ENCODE measurements at regions not wholly inside any gene's neighbourhood (a gene's known extent, or its start where the extent isn't known, plus 50 kb on each side); places are given as distances from the start of the nearest gene placed in this dataset.

DNA sequence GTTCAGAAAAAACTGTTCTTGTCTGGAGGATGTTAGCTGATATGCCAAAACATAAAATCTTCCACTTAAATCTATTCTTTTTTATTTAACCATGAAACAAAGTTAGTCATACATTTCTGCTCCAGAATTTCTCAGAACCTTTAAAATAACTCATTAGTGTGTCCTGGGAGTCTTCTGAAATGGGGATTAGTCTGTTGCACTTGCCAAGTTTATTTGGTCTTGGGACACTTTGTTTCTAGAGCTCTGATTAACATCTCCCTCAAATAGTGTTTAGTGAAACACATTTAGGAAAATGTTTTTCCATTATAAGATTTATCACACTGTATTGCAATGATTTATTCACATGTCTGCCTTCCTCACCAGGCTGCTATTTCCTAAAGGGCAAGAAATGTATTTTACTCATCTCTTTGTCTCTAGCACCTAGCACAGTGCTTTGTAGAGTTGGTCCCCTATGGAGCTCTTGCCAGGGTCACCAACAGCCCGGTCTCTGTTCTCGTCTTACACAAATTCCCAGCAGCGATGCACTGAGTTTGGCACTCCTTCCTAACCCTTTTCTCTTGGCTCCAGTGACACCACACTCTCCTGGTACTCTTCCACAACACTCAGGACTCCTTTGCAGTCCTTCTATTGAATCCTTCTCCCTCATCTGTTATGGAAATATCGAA, 189.2 kb downstream of the CSNK2A3 start:
- Histone ChIP-seq H3K79me2 (no peaks in the 10 kb centered on the region), H3K4me3 (ENCODE audit: low read depth, low read length) (no peak overlapping the region), H3K27ac (no peak overlapping the region), H3K27me3 (ENCODE audit: control insufficient read depth, insufficient read depth, low read length) (no peaks in the 10 kb centered on the region), H3K9me3 (ENCODE audit: control insufficient read depth, low read length) (no peaks in the 10 kb centered on the region), H3K9ac (no peak overlapping the region), H3K4me1 (no peaks in the 10 kb centered on the region), H3K36me3 (ENCODE audit: control insufficient read depth, insufficient read depth, low read length) (no peaks in the 10 kb centered on the region), H3K4me2 (ENCODE audit: low read length) (no peak overlapping the region), H2AFZ (no peak overlapping the region)
- TF ChIP-seq, protein P1, sequence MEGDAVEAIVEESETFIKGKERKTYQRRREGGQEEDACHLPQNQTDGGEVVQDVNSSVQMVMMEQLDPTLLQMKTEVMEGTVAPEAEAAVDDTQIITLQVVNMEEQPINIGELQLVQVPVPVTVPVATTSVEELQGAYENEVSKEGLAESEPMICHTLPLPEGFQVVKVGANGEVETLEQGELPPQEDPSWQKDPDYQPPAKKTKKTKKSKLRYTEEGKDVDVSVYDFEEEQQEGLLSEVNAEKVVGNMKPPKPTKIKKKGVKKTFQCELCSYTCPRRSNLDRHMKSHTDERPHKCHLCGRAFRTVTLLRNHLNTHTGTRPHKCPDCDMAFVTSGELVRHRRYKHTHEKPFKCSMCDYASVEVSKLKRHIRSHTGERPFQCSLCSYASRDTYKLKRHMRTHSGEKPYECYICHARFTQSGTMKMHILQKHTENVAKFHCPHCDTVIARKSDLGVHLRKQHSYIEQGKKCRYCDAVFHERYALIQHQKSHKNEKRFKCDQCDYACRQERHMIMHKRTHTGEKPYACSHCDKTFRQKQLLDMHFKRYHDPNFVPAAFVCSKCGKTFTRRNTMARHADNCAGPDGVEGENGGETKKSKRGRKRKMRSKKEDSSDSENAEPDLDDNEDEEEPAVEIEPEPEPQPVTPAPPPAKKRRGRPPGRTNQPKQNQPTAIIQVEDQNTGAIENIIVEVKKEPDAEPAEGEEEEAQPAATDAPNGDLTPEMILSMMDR (IDR thresholded peaks at IDR 0.05) = no peak

DNA sequence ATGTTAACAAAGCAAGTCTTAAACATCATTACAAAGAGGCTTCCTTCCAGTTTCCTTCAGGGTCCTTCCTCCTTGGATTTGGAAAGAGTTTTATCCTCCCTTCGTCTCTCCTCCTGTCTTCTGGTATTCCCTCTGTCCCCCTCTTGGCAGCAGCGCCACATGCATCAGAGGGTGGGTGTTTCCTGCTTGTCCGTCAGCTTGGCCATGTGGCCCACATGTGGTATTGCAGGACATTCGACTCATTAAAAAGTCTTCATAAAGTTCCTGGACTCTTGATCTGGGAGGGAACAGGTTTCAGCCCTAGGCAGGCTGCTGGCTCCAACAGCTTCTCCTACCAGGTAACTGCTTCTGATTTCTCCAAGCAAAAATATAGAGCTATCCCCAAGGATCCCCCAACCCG, 189.8 kb downstream of the CSNK2A3 start:
- Histone ChIP-seq H3K9ac (no peak overlapping the region), H3K36me3 (ENCODE audit: control insufficient read depth, insufficient read depth, low read length) (no peaks in the 10 kb centered on the region), H3K4me2 (ENCODE audit: low read length) (no peak overlapping the region), H3K9me3 (ENCODE audit: control insufficient read depth, low read length) (no peaks in the 10 kb centered on the region), H3K79me2 (no peaks in the 10 kb centered on the region), H3K27ac (no peak overlapping the region), H3K27me3 (ENCODE audit: control insufficient read depth, insufficient read depth, low read length) (no peaks in the 10 kb centered on the region), H3K4me1 (no peaks in the 10 kb centered on the region), H3K4me3 (ENCODE audit: low read depth, low read length) (no peak overlapping the region), H2AFZ (no peak overlapping the region)
- TF ChIP-seq, protein P1 (IDR thresholded peaks at IDR 0.05) = no peak

DNA sequence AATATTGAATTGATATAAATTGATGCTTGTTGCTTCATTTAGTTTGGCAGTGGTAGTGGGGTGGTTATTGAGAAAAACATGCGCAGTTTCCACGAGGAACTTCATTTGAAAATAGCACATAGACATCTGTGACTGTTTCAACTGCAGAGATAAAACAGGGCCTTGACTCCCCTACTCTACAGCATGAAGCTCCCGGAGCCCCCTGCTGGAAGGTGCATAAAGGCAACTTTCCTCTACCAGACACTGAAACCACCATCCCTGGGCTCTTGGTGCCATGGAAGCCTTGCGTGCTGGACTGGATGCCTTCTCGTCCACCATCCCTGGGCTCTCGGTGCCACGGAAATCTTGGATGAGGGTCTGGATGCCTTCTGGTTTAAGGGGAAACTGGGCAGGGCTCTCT, 195.9 kb downstream of the CSNK2A3 start:
- Histone ChIP-seq H3K36me3 (ENCODE audit: control insufficient read depth, insufficient read depth, low read length) (no peaks in the 10 kb centered on the region), H3K4me3 (ENCODE audit: low read depth, low read length) (no peak overlapping the region), H3K9me3 (ENCODE audit: control insufficient read depth, low read length) (no peaks in the 10 kb centered on the region), H3K4me2 (ENCODE audit: low read length) (no peak overlapping the region), H3K9ac (no peak overlapping the region), H3K79me2 (no peaks in the 10 kb centered on the region), H3K27me3 (ENCODE audit: control insufficient read depth, insufficient read depth, low read length) (no peaks in the 10 kb centered on the region), H2AFZ (no peak overlapping the region), H3K27ac (no peak overlapping the region), H3K4me1 (no peaks in the 10 kb centered on the region)
- TF ChIP-seq, protein P1 (IDR thresholded peaks at IDR 0.05) = peak; percentile 34

DNA sequence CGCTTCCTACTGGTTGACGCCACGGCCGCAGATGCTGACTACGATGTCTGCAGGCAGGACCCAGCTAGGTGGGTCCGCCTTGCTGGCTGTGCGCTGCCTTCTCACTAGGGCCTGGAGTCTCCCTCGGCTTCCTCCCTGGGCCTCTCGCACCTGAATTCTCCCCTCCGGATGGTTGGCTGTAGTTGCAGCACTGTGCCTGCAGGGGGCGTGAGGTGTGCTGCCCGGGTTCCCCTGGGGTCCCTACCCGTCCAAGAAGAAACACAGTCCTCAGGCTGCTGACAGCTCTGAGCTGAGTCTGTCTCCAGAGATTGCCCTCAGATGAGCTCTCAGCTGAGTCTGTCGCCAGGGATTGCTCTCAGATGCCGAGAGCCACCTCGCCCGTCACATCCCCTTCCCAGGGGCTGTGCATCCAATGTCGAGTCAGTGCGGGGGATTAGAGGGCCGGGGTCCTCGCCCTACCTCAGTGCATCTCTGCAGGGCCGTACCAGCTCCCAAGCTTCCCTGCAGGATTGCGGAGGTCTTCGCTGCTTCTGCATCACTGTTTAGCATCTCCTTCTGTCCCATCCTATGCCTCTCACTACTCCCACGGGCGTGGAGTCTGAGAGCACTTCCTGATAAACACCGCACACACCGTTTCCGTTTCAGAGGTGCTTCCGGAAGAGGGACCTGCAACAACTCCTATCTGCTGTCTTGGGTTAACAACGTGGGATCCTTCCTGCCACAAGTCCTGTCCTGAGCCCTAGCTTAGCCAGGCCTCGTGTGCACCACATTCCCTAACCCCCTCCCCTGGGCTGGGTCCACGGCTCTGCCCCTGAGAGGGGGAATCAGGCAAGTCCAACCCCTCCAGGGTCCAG, 196.9 kb downstream of the CSNK2A3 start:
- Histone ChIP-seq H2AFZ (no peak overlapping the region), H3K27ac (no peak overlapping the region), H3K9me3 (ENCODE audit: control insufficient read depth, low read length) (no peaks in the 10 kb centered on the region), H3K4me1 (no peaks in the 10 kb centered on the region), H3K27me3 (ENCODE audit: control insufficient read depth, insufficient read depth, low read length) (no peaks in the 10 kb centered on the region), H3K9ac (no peak overlapping the region), H3K4me2 (ENCODE audit: low read length) (no peak overlapping the region), H3K4me3 (ENCODE audit: low read depth, low read length) (no peak overlapping the region), H3K36me3 (ENCODE audit: control insufficient read depth, insufficient read depth, low read length) (no peaks in the 10 kb centered on the region), H3K79me2 (no peaks in the 10 kb centered on the region)
- TF ChIP-seq, protein P1 (IDR thresholded peaks at IDR 0.05) = peak; percentile 11
